ENCODE measurements at regions not wholly inside any gene's neighbourhood (a gene's known extent, or its start where the extent isn't known, plus 50 kb on each side); places are given as distances from the start of the nearest gene placed in this dataset.

DNA sequence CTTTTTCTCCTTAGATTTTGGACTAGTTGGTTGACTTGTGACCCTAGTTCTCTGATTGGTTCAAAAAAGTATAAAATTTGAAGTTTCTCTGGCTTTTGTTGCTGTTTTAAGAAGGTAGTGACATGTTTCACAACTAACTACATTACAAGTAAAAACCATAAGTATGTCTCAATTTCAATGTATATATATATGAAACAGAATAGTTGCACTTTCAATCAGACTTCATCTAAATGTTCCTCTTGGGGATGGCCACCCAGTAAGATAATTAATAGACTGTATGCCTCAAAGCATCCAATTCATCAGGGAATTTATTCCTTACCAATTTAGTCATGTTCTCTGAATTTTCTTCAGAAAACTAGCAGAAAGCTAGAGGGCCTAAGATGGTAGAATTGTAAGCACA is 259.7 kb downstream of the RPRM start:
- Histone ChIP-seq H3K36me3 (ENCODE audit: control insufficient read depth in 4 of 4, insufficient read depth in 3 of 4, low read depth in 1 of 4, low read length in 3 of 4) (no peaks in the 10 kb centered on the region), H3K27ac (ENCODE audit: low read depth in 1 of 2, low read length in 2 of 2) (no peak overlapping the region), H3K4me1 (ENCODE audit: control insufficient read depth in 4 of 4, insufficient read depth in 4 of 4, low read length in 3 of 4) (no peaks in the 10 kb centered on the region), H3K9me3 (ENCODE audit: control insufficient read depth in 4 of 4, low read length in 3 of 4) (peaks cover 0 to 4% (median under 1%) of the 10 kb centered on the region in 4 donors), H3K4me3 (ENCODE audit: low read depth in 1 of 3, low read length in 3 of 3) (no peak overlapping the region), H3K27me3 (ENCODE audit: control insufficient read depth in 4 of 4, insufficient read depth in 4 of 4, low read length in 3 of 4) (peaks cover 0 to 4% (median 0%) of the 10 kb centered on the region in 4 donors), H3K9ac (ENCODE audit: low read depth in 1 of 2, low read length in 2 of 2) (no peak overlapping the region)
- no peak for DNase-seq (ENCODE audit: low spot score)
- TF ChIP-seq CTCF (IDR thresholded peaks at IDR 0.05; ENCODE audit: low read depth, low read length, missing input control) (no peak), HNF4A (conservative IDR thresholded peaks at IDR 0.05) (no peak)
- TF ChIP-seq, protein P1, sequence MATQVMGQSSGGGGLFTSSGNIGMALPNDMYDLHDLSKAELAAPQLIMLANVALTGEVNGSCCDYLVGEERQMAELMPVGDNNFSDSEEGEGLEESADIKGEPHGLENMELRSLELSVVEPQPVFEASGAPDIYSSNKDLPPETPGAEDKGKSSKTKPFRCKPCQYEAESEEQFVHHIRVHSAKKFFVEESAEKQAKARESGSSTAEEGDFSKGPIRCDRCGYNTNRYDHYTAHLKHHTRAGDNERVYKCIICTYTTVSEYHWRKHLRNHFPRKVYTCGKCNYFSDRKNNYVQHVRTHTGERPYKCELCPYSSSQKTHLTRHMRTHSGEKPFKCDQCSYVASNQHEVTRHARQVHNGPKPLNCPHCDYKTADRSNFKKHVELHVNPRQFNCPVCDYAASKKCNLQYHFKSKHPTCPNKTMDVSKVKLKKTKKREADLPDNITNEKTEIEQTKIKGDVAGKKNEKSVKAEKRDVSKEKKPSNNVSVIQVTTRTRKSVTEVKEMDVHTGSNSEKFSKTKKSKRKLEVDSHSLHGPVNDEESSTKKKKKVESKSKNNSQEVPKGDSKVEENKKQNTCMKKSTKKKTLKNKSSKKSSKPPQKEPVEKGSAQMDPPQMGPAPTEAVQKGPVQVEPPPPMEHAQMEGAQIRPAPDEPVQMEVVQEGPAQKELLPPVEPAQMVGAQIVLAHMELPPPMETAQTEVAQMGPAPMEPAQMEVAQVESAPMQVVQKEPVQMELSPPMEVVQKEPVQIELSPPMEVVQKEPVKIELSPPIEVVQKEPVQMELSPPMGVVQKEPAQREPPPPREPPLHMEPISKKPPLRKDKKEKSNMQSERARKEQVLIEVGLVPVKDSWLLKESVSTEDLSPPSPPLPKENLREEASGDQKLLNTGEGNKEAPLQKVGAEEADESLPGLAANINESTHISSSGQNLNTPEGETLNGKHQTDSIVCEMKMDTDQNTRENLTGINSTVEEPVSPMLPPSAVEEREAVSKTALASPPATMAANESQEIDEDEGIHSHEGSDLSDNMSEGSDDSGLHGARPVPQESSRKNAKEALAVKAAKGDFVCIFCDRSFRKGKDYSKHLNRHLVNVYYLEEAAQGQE (IDR thresholded peaks at IDR 0.05) = no peak

- TF ChIP-seq EGR1 (IDR thresholded peaks at IDR 0.05; ENCODE audit: low read depth in 2 of 2) = no peak
- no peak for TF ChIP-seq RXRA (IDR thresholded peaks at IDR 0.05)
- TF ChIP-seq SP1 (IDR thresholded peaks at IDR 0.05) = no peak
- TF ChIP-seq FOXA2 (IDR thresholded peaks at IDR 0.05) = no peak
- TF ChIP-seq ZBTB33 (IDR thresholded peaks at IDR 0.05) = no peak
- TF ChIP-seq, protein P1 (IDR thresholded peaks at IDR 0.05) = no peak
- no peaks in the 10 kb centered on the region for H3K4me1 ChIP-seq (ENCODE audit: control insufficient read depth in 4 of 4, insufficient read depth in 4 of 4, low read length in 3 of 4)
- 67% methylated on average over 1 of the region's 1 CpG for WGBS
- H3K27ac ChIP-seq (ENCODE audit: low read depth in 1 of 2, low read length in 2 of 2) = no peak overlapping the region
- peaks cover 0 to 4% (median 0%) of the 10 kb centered on the region in 4 donors for H3K27me3 ChIP-seq (ENCODE audit: control insufficient read depth in 4 of 4, insufficient read depth in 4 of 4, low read length in 3 of 4)
- no peak for DNase-seq (ENCODE audit: low spot score)
- H3K9me3 ChIP-seq (ENCODE audit: control insufficient read depth in 4 of 4, low read length in 3 of 4) = no peaks in the 10 kb centered on the region
- no peaks in the 10 kb centered on the region for H3K36me3 ChIP-seq (ENCODE audit: control insufficient read depth in 4 of 4, insufficient read depth in 3 of 4, low read depth in 1 of 4, low read length in 3 of 4)
- H3K4me3 ChIP-seq (ENCODE audit: low read depth in 1 of 3, low read length in 3 of 3) = no peak overlapping the region
- no peak overlapping the region for H3K9ac ChIP-seq (ENCODE audit: low read depth in 1 of 2, low read length in 2 of 2)
These were observed 264.2 kb downstream of the RPRM start for GRCh38 chr2:153214337-153214736.

All from liver (tissue), 8 donors.